ENCODE measurements at regions not wholly inside any gene's neighbourhood (a gene's known extent, or its start where the extent isn't known, plus 50 kb on each side); places are given as distances from the start of the nearest gene placed in this dataset.

GRCh38 chr4:11201256-11201655 lies 227.4 kb downstream of the HS3ST1 start:
- TF ChIP-seq, protein P1, sequence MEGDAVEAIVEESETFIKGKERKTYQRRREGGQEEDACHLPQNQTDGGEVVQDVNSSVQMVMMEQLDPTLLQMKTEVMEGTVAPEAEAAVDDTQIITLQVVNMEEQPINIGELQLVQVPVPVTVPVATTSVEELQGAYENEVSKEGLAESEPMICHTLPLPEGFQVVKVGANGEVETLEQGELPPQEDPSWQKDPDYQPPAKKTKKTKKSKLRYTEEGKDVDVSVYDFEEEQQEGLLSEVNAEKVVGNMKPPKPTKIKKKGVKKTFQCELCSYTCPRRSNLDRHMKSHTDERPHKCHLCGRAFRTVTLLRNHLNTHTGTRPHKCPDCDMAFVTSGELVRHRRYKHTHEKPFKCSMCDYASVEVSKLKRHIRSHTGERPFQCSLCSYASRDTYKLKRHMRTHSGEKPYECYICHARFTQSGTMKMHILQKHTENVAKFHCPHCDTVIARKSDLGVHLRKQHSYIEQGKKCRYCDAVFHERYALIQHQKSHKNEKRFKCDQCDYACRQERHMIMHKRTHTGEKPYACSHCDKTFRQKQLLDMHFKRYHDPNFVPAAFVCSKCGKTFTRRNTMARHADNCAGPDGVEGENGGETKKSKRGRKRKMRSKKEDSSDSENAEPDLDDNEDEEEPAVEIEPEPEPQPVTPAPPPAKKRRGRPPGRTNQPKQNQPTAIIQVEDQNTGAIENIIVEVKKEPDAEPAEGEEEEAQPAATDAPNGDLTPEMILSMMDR (IDR thresholded peaks at IDR 0.05; ENCODE audit: borderline replicate concordance, extremely low read depth, insufficient read depth): no peak
- Histone ChIP-seq H3K9ac (ENCODE audit: low read length in 3 of 3) (no peak overlapping the region), H3K27me3 (ENCODE audit: control insufficient read depth, insufficient read depth, low read length) (no peaks in the 10 kb centered on the region), H3K4me3 (ENCODE audit: low read length in 3 of 3) (no peak overlapping the region), H3K27ac (ENCODE audit: low read depth in 2 of 2, low read length in 2 of 2) (no peak overlapping the region), H3K9me3 (ENCODE audit: control insufficient read depth in 2 of 3, insufficient read depth in 1 of 3, low read length in 3 of 3) (no peaks in the 10 kb centered on the region), H3K36me3 (ENCODE audit: control insufficient read depth in 2 of 3, insufficient read depth in 3 of 3, low read length in 3 of 3) (no peaks in the 10 kb centered on the region), H3K4me1 (ENCODE audit: control insufficient read depth in 2 of 3, insufficient read depth in 2 of 3, low read depth in 1 of 3, low read length in 3 of 3) (no peaks in the 10 kb centered on the region)
- DNase-seq: no peak
- FAIRE-seq: no peak
- intact Hi-C loops (cut with DNase I): no loop called here

DNA sequence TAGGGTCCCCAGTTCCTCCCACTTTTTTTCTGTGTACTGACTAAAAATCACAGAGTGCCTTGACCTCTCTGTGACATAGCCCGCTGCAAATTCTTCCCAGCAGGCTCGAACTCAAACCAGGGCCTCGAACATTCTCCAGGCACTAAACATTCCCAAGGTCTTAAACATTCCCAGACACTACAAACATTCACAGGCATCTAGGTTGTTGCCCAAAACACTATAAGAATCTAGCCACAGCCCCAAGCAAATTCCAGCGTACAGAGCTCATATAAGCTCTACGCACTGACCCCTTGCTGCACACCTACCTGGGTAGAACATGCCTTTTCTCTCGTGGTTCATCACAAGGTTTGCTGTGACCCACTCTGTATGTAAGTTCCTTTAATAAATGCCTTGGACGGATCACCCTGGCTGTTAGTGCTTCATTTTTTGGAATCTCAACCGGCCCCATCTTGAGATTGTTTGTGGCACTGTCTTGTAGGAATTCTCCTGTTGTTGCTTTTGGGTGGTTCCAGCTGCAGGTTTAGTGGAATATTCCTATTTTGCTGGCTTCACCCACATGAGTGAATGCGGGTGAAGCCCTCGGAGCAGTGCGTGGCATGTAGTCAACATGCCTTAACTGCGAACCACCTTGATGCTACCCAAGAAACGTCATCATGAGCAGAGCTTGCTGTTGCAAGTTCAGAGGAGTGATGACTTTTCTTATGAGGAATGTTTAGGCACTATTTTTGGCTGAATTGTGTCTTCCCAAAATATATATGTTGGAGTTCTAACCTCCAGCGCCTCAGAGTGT lies 230.0 kb downstream of the HS3ST1 start:
- H3K4me1 ChIP-seq (ENCODE audit: control insufficient read depth in 2 of 3, insufficient read depth in 2 of 3, low read depth in 1 of 3, low read length in 3 of 3): no peaks in the 10 kb centered on the region
- no peak for DNase-seq
- no peak overlapping the region for H3K27ac ChIP-seq (ENCODE audit: low read depth in 2 of 2, low read length in 2 of 2)
- no peak overlapping the region for H3K4me3 ChIP-seq (ENCODE audit: low read length in 3 of 3)
- TF ChIP-seq, protein P1 (IDR thresholded peaks at IDR 0.05; ENCODE audit: borderline replicate concordance, extremely low read depth, insufficient read depth): no peak
- H3K27me3 ChIP-seq (ENCODE audit: control insufficient read depth, insufficient read depth, low read length): no peaks in the 10 kb centered on the region
- no peaks in the 10 kb centered on the region for H3K9me3 ChIP-seq (ENCODE audit: control insufficient read depth in 2 of 3, insufficient read depth in 1 of 3, low read length in 3 of 3)
- H3K36me3 ChIP-seq (ENCODE audit: control insufficient read depth in 2 of 3, insufficient read depth in 3 of 3, low read length in 3 of 3): no peaks in the 10 kb centered on the region
- FAIRE-seq: no peak
- intact Hi-C loops (cut with DNase I): no loop called here
- H3K9ac ChIP-seq (ENCODE audit: low read length in 3 of 3): no peak overlapping the region

GRCh38 chr4:11197631-11198341 lies 230.9 kb downstream of the HS3ST1 start:
- DNase-seq (no peak), FAIRE-seq (no peak)
- Histone ChIP-seq H3K9ac (ENCODE audit: low read length in 3 of 3) (no peak overlapping the region), H3K9me3 (ENCODE audit: control insufficient read depth in 2 of 3, insufficient read depth in 1 of 3, low read length in 3 of 3) (no peaks in the 10 kb centered on the region), H3K27ac (ENCODE audit: low read depth in 2 of 2, low read length in 2 of 2) (no peak overlapping the region), H3K4me1 (ENCODE audit: control insufficient read depth in 2 of 3, insufficient read depth in 2 of 3, low read depth in 1 of 3, low read length in 3 of 3) (no peaks in the 10 kb centered on the region), H3K27me3 (ENCODE audit: control insufficient read depth, insufficient read depth, low read length) (no peaks in the 10 kb centered on the region), H3K36me3 (ENCODE audit: control insufficient read depth in 2 of 3, insufficient read depth in 3 of 3, low read length in 3 of 3) (no peaks in the 10 kb centered on the region), H3K4me3 (ENCODE audit: low read length in 3 of 3) (no peak overlapping the region)
- intact Hi-C loops (cut with DNase I): no loop called here
- TF ChIP-seq, protein P1 (IDR thresholded peaks at IDR 0.05; ENCODE audit: borderline replicate concordance, extremely low read depth, insufficient read depth): no peak

Measured in kidney (tissue), 13 donors.